ENCODE measurements at regions not wholly inside any gene's neighbourhood (a gene's known extent, or its start where the extent isn't known, plus 50 kb on each side); places are given as distances from the start of the nearest gene placed in this dataset.

- no peaks in the 10 kb centered on the region for H3K27me3 ChIP-seq (ENCODE audit: insufficient read depth, poor library complexity, severe bottlenecking)
- ATAC-seq (ENCODE audit: low read depth) (no peak), DNase-seq (ENCODE audit: low spot score) (no peak)
- H3K4me1 ChIP-seq (ENCODE audit: insufficient read depth, poor library complexity, severe bottlenecking), result no peaks in the 10 kb centered on the region
- TF ChIP-seq CTCF (IDR thresholded peaks at IDR 0.05; ENCODE audit: poor library complexity, severe bottlenecking), result no peak
- H3K4me3 ChIP-seq (ENCODE audit: severe bottlenecking), result no peak overlapping the region
- H3K36me3 ChIP-seq (ENCODE audit: low read depth), result no peaks in the 10 kb centered on the region
- no peaks in the 10 kb centered on the region for H3K9me3 ChIP-seq (ENCODE audit: severe bottlenecking)
- no peak overlapping the region for H3K27ac ChIP-seq (ENCODE audit: poor library complexity, severe bottlenecking)
Observed at GRCh38 chr2:192854706-192855105, 660.0 kb upstream of the TMEFF2 start.

GRCh38 chr2:192854031-192854430 is 659.3 kb upstream of the TMEFF2 start:
- DNase-seq (ENCODE audit: low spot score) (no peak), ATAC-seq (ENCODE audit: low read depth) (no peak)
- no peaks in the 10 kb centered on the region for H3K9me3 ChIP-seq (ENCODE audit: severe bottlenecking)
- H3K4me1 ChIP-seq (ENCODE audit: insufficient read depth, poor library complexity, severe bottlenecking), result no peaks in the 10 kb centered on the region
- no peak overlapping the region for H3K4me3 ChIP-seq (ENCODE audit: severe bottlenecking)
- H3K36me3 ChIP-seq (ENCODE audit: low read depth), result no peaks in the 10 kb centered on the region
- no peak overlapping the region for H3K27ac ChIP-seq (ENCODE audit: poor library complexity, severe bottlenecking)
- no peak for TF ChIP-seq CTCF (IDR thresholded peaks at IDR 0.05; ENCODE audit: poor library complexity, severe bottlenecking)
- H3K27me3 ChIP-seq (ENCODE audit: insufficient read depth, poor library complexity, severe bottlenecking), result no peaks in the 10 kb centered on the region

GRCh38 chr2:192828947-192829346 is 634.2 kb upstream of the TMEFF2 start:
- no peaks in the 10 kb centered on the region for H3K27me3 ChIP-seq (ENCODE audit: insufficient read depth, poor library complexity, severe bottlenecking)
- no peaks in the 10 kb centered on the region for H3K4me1 ChIP-seq (ENCODE audit: insufficient read depth, poor library complexity, severe bottlenecking)
- ATAC-seq (ENCODE audit: low read depth), result no peak
- H3K9me3 ChIP-seq (ENCODE audit: severe bottlenecking), result no peaks in the 10 kb centered on the region
- H3K36me3 ChIP-seq (ENCODE audit: low read depth), result no peaks in the 10 kb centered on the region
- no peak overlapping the region for H3K4me3 ChIP-seq (ENCODE audit: severe bottlenecking)
- DNase-seq (ENCODE audit: low spot score), result peak; percentile 12
- no peak overlapping the region for H3K27ac ChIP-seq (ENCODE audit: poor library complexity, severe bottlenecking)
- TF ChIP-seq CTCF (IDR thresholded peaks at IDR 0.05; ENCODE audit: poor library complexity, severe bottlenecking), result no peak

- Histone ChIP-seq H3K27me3 (ENCODE audit: insufficient read depth, poor library complexity, severe bottlenecking) (no peaks in the 10 kb centered on the region), H3K4me3 (ENCODE audit: severe bottlenecking) (no peak overlapping the region), H3K9me3 (ENCODE audit: severe bottlenecking) (no peaks in the 10 kb centered on the region), H3K36me3 (ENCODE audit: low read depth) (no peaks in the 10 kb centered on the region), H3K4me1 (ENCODE audit: insufficient read depth, poor library complexity, severe bottlenecking) (no peaks in the 10 kb centered on the region), H3K27ac (ENCODE audit: poor library complexity, severe bottlenecking) (no peak overlapping the region)
- peak; percentile 16 for DNase-seq (ENCODE audit: low spot score)
- ATAC-seq (ENCODE audit: low read depth), result no peak
- TF ChIP-seq CTCF (IDR thresholded peaks at IDR 0.05; ENCODE audit: poor library complexity, severe bottlenecking), result no peak
Observed at GRCh38 chr2:192828175-192828574, 633.4 kb upstream of the TMEFF2 start.

GRCh38 chr2:192827735-192828134 is 633.0 kb upstream of the TMEFF2 start:
- DNase-seq (ENCODE audit: low spot score) (peak; percentile 19), ATAC-seq (ENCODE audit: low read depth) (no peak)
- no peak overlapping the region for H3K27ac ChIP-seq (ENCODE audit: poor library complexity, severe bottlenecking)
- H3K27me3 ChIP-seq (ENCODE audit: insufficient read depth, poor library complexity, severe bottlenecking), result no peaks in the 10 kb centered on the region
- TF ChIP-seq CTCF (IDR thresholded peaks at IDR 0.05; ENCODE audit: poor library complexity, severe bottlenecking), result no peak
- H3K4me1 ChIP-seq (ENCODE audit: insufficient read depth, poor library complexity, severe bottlenecking), result no peaks in the 10 kb centered on the region
- no peaks in the 10 kb centered on the region for H3K9me3 ChIP-seq (ENCODE audit: severe bottlenecking)
- no peaks in the 10 kb centered on the region for H3K36me3 ChIP-seq (ENCODE audit: low read depth)
- no peak overlapping the region for H3K4me3 ChIP-seq (ENCODE audit: severe bottlenecking)
